A673 (cell line): ENCODE measurements at regions not wholly inside any gene's neighbourhood (a gene's known extent, or its start where the extent isn't known, plus 50 kb on each side); places are given as distances from the start of the nearest gene placed in this dataset.

Source experiments
- BruUV-seq: library from RNA; stranded (reverse); fragments of 400-500 nt; replicated peaks from 2 replicates; lab custom pipeline; 2021; lab: Mats Ljungman, UMichigan
- CTCF ChIA-PET: fragments of 300-600 bp; sonication (Branson Sonifier 250); formaldehyde crosslinking; loops from one replicate; lab custom pipeline; 2022; ENCODE audit warnings: antibody characterized with exemption; lab: Charles Lee
- POLR2A ChIA-PET: fragments of 300-600 bp; sonication (Branson Sonifier 250); formaldehyde crosslinking; loops from one replicate; lab custom pipeline; 2022; ENCODE audit warnings: antibody characterized with exemption; ENCODE audit not compliant: low non-redundant PET; lab: Charles Lee
- DNase-seq: peaks from one replicate; pipeline ENCODE4 v3.0.0-alpha.2; 2015; ENCODE audit warnings: low spot score
- H3K27ac ChIP-seq: fragments of 200-600 bp; sonication (generic); 2 replicates; pipeline ENCODE4 v1.5.1; 2016; ENCODE audit warnings: mixed run types, low read depth, mild to moderate bottlenecking, mixed read lengths, antibody characterized with exemption, low read length; ENCODE audit not compliant: poor library complexity, severe bottlenecking
- H3K27me3 ChIP-seq: fragments of 200-600 bp; sonication (generic); replicated peaks from 2 replicates; pipeline ENCODE4 v1.6.1; 2017; ENCODE audit warnings: mixed run types, low read depth, mild to moderate bottlenecking, mixed read lengths, antibody characterized with exemption, low read length; ENCODE audit not compliant: insufficient read depth, poor library complexity
- H3K36me3 ChIP-seq: fragments of 200-600 bp; sonication (generic); 2 replicates; pipeline ENCODE4 v1.6.1; 2016; ENCODE audit warnings: mixed run types, mild to moderate bottlenecking, mixed read lengths, antibody characterized with exemption, low read length; ENCODE audit not compliant: insufficient read depth, poor library complexity, severe bottlenecking
- H3K4me1 ChIP-seq: fragments of 200-600 bp; sonication (generic); 2 replicates; pipeline ENCODE4 v1.6.1; 2017; ENCODE audit warnings: mixed run types, mild to moderate bottlenecking, mixed read lengths, antibody characterized with exemption, low read length; ENCODE audit not compliant: insufficient read depth, poor library complexity, severe bottlenecking
- H3K4me3 ChIP-seq: fragments of 200-600 bp; sonication (generic); 2 replicates; pipeline ENCODE4 v1.5.1; 2016; ENCODE audit warnings: low read depth, mixed run types, mild to moderate bottlenecking, mixed read lengths, low read length; ENCODE audit not compliant: poor library complexity, severe bottlenecking
- H3K9me3 ChIP-seq: fragments of 200-600 bp; sonication (generic); 2 replicates; pipeline ENCODE4 v1.6.1; 2016; ENCODE audit warnings: mixed run types, low read depth, mild to moderate bottlenecking, mixed read lengths, antibody characterized with exemption, low read length; ENCODE audit not compliant: poor library complexity, severe bottlenecking
- CTCF ChIP-seq: fragments of 300-800, 200-600 bp; sonication (generic); conservative IDR thresholded peaks from 2 replicates; pipeline ENCODE4 v1.5.1; 2017; ENCODE audit warnings: low read depth, mild to moderate bottlenecking, antibody characterized with exemption, low read length, moderate library complexity, mixed read lengths
- EZH2 ChIP-seq: fragments of 200-600 bp; sonication (generic); IDR thresholded peaks from 2 replicates; pipeline ENCODE4 v1.6.1; 2017; ENCODE audit warnings: borderline replicate concordance, low read depth, mild to moderate bottlenecking, mixed read lengths, antibody characterized with exemption, low read length; ENCODE audit not compliant: poor library complexity, severe bottlenecking
- intact Hi-C: fragments of 100-400 bp; cut with micrococcal nuclease; formaldehyde crosslinking; loops from one replicate; pipeline ENCODE4 v1.10.0; 2022; ENCODE audit not compliant: unreplicated experiment

GRCh38 chr17:79141578-79142355 lies 67.1 kb downstream of the ENGASE start:
- Histone ChIP-seq H3K9me3 (no peaks in the 10 kb centered on the region), H3K27me3 (peaks cover 54% of the 10 kb centered on the region), H3K4me1 (no peaks in the 10 kb centered on the region), H3K36me3 (no peaks in the 10 kb centered on the region), H3K4me3 (no peak overlapping the region), H3K27ac (no peak overlapping the region)
- DNase-seq: no peak
- POLR2A ChIA-PET: interaction anchor here (0.6 kb wide), 1 partner anchor 1184 kb away, joined by 15 read pairs; no protein-coding TSS in a partner anchor
- no TSS peak for BruUV-seq
- CTCF ChIA-PET: no interaction called here
- intact Hi-C loops: no loop called here
- TF ChIP-seq EZH2: no peak
- no peak for TF ChIP-seq CTCF

GRCh38 chr17:79138826-79139225 lies 64.2 kb downstream of the ENGASE start:
- no peak overlapping the region for H3K27ac ChIP-seq
- H3K36me3 ChIP-seq: no peaks in the 10 kb centered on the region
- no peak for DNase-seq
- no peaks in the 10 kb centered on the region for H3K4me1 ChIP-seq
- peaks cover 83% of the 10 kb centered on the region for H3K27me3 ChIP-seq
- BruUV-seq: no TSS peak
- ChIA-PET POLR2A (no interaction called here), CTCF (no interaction called here)
- H3K4me3 ChIP-seq: no peak overlapping the region
- intact Hi-C loops: no loop called here
- no peaks in the 10 kb centered on the region for H3K9me3 ChIP-seq
- TF ChIP-seq EZH2 (no peak), CTCF (no peak)

GRCh38 chr17:79137789-79138165 lies 63.2 kb downstream of the ENGASE start:
- ChIA-PET POLR2A (no interaction called here), CTCF (no interaction called here)
- Histone ChIP-seq H3K27me3 (peaks cover 93% of the 10 kb centered on the region), H3K9me3 (no peaks in the 10 kb centered on the region), H3K27ac (no peak overlapping the region), H3K4me3 (no peak overlapping the region), H3K4me1 (no peaks in the 10 kb centered on the region), H3K36me3 (no peaks in the 10 kb centered on the region)
- BruUV-seq: no TSS peak
- TF ChIP-seq EZH2: peak; percentile 43
- TF ChIP-seq CTCF: no peak
- intact Hi-C loops: no loop called here
- DNase-seq: no peak
